ENCODE measurements at regions not wholly inside any gene's neighbourhood (a gene's known extent, or its start where the extent isn't known, plus 50 kb on each side); places are given as distances from the start of the nearest gene placed in this dataset.

GRCh38 chr3:159846255-159846654, 142.4 kb upstream of the IL12A start:
- no peak overlapping the region for H3K4me2 ChIP-seq (ENCODE audit: low read depth, low read length, poor library complexity, severe bottlenecking)
- H3K9ac ChIP-seq (ENCODE audit: low read length): no peak overlapping the region
- H3K9me2 ChIP-seq (replicated peaks; ENCODE audit: insufficient read depth, low read length): no peaks in the 10 kb centered on the region
- no peak overlapping the region for H2AFZ ChIP-seq (ENCODE audit: low read depth, low read length, severe bottlenecking)
- H3K79me2 ChIP-seq (ENCODE audit: insufficient read depth, low read length): no peaks in the 10 kb centered on the region
- H3K4me3 ChIP-seq (ENCODE audit: insufficient read depth, low read length, poor library complexity, severe bottlenecking): no peak overlapping the region
- peaks cover 3% of the 10 kb centered on the region; the same call in 1 of the 2 replicates for H4K20me1 ChIP-seq (ENCODE audit: low read depth, low read length)
- no peaks in the 10 kb centered on the region for H3K36me3 ChIP-seq (ENCODE audit: low read length)
- no peak for TF ChIP-seq CTCF (IDR thresholded peaks at IDR 0.05; ENCODE audit: insufficient read depth, low read length, poor library complexity, severe bottlenecking)
- no peak for TF ChIP-seq EZH2phosphoT487 (conservative IDR thresholded peaks at IDR 0.05; ENCODE audit: low read length)
- H3K27me3 ChIP-seq (ENCODE audit: low read length): no peaks in the 10 kb centered on the region
- no peaks in the 10 kb centered on the region for H3F3A ChIP-seq (ENCODE audit: insufficient read depth)
- no peak overlapping the region for H3K27ac ChIP-seq (ENCODE audit: low read depth, low read length)
- H3K9me3 ChIP-seq (ENCODE audit: insufficient read depth, low read length): no peaks in the 10 kb centered on the region

GRCh38 chr3:159848348-159849118, 140.1 kb upstream of the IL12A start:
- TF ChIP-seq CTCF (IDR thresholded peaks at IDR 0.05; ENCODE audit: insufficient read depth, low read length, poor library complexity, severe bottlenecking) (no peak), EZH2phosphoT487 (conservative IDR thresholded peaks at IDR 0.05; ENCODE audit: low read length) (no peak)
- Histone ChIP-seq H3K4me3 (ENCODE audit: insufficient read depth, low read length, poor library complexity, severe bottlenecking) (no peak overlapping the region), H3K9me3 (ENCODE audit: insufficient read depth, low read length) (no peaks in the 10 kb centered on the region), H3K36me3 (ENCODE audit: low read length) (no peaks in the 10 kb centered on the region), H3K27ac (ENCODE audit: low read depth, low read length) (no peak overlapping the region), H3K9me2 (replicated peaks; ENCODE audit: insufficient read depth, low read length) (no peaks in the 10 kb centered on the region), H3K27me3 (ENCODE audit: low read length) (no peaks in the 10 kb centered on the region), H4K20me1 (ENCODE audit: low read depth, low read length) (peaks cover 3% of the 10 kb centered on the region; the same call in 1 of the 2 replicates), H2AFZ (ENCODE audit: low read depth, low read length, severe bottlenecking) (no peak overlapping the region), H3K4me2 (ENCODE audit: low read depth, low read length, poor library complexity, severe bottlenecking) (no peak overlapping the region), H3K79me2 (ENCODE audit: insufficient read depth, low read length) (no peaks in the 10 kb centered on the region), H3F3A (ENCODE audit: insufficient read depth) (no peaks in the 10 kb centered on the region), H3K9ac (ENCODE audit: low read length) (no peak overlapping the region)

GRCh38 chr3:159850481-159850880, 138.2 kb upstream of the IL12A start:
- Histone ChIP-seq H4K20me1 (ENCODE audit: low read depth, low read length) (peaks cover 3% of the 10 kb centered on the region; the same call in 1 of the 2 replicates), H3K4me3 (ENCODE audit: insufficient read depth, low read length, poor library complexity, severe bottlenecking) (no peak overlapping the region), H3K27ac (ENCODE audit: low read depth, low read length) (no peak overlapping the region), H3K36me3 (ENCODE audit: low read length) (no peaks in the 10 kb centered on the region), H3K9ac (ENCODE audit: low read length) (no peak overlapping the region), H3K79me2 (ENCODE audit: insufficient read depth, low read length) (no peaks in the 10 kb centered on the region), H3K9me2 (replicated peaks; ENCODE audit: insufficient read depth, low read length) (no peaks in the 10 kb centered on the region), H3K4me2 (ENCODE audit: low read depth, low read length, poor library complexity, severe bottlenecking) (no peak overlapping the region), H3K9me3 (ENCODE audit: insufficient read depth, low read length) (no peaks in the 10 kb centered on the region), H3F3A (ENCODE audit: insufficient read depth) (no peaks in the 10 kb centered on the region), H2AFZ (ENCODE audit: low read depth, low read length, severe bottlenecking) (no peak overlapping the region), H3K27me3 (ENCODE audit: low read length) (no peaks in the 10 kb centered on the region)
- TF ChIP-seq EZH2phosphoT487 (conservative IDR thresholded peaks at IDR 0.05; ENCODE audit: low read length): no peak
- no peak for TF ChIP-seq CTCF (IDR thresholded peaks at IDR 0.05; ENCODE audit: insufficient read depth, low read length, poor library complexity, severe bottlenecking)

Measured in SU-DHL-6 (cell line).